Trophoblast cell (in vitro differentiated cells and primary cell): ENCODE measurements at regions not wholly inside any gene's neighbourhood (a gene's known extent, or its start where the extent isn't known, plus 50 kb on each side); places are given as distances from the start of the nearest gene placed in this dataset.
"Not testable (repeated sequence)": the region's sequence is repeated elsewhere in the genome, so short reads cannot be mapped to it uniquely, and the experiment has no call there.

ENCODE experiments used
- DNase-seq, 2 donors: peaks; one replicate each; pipeline ENCODE4 v3.0.0-alpha.2; 2016
- H2AFZ ChIP-seq: 2 replicates; pipeline ENCODE4 v1.6.1; 2013; ENCODE audit warnings: low read length, moderate library complexity, mild to moderate bottlenecking; ENCODE audit not compliant: insufficient read depth, poor library complexity
- H2AK5ac ChIP-seq: 2 replicates; pipeline ENCODE4 v1.6.1; 2013; ENCODE audit warnings: mild to moderate bottlenecking, low read length
- H2BK120ac ChIP-seq: 2 replicates; pipeline ENCODE4 v1.6.1; 2013; ENCODE audit warnings: low read length, mild to moderate bottlenecking, moderate library complexity; ENCODE audit not compliant: insufficient read depth, poor library complexity
- H2BK12ac ChIP-seq: 2 replicates; pipeline ENCODE4 v1.6.1; 2013; ENCODE audit warnings: mild to moderate bottlenecking, low read length, moderate library complexity
- H2BK5ac ChIP-seq: 2 replicates; pipeline ENCODE4 v1.6.1; 2013; ENCODE audit warnings: low read length, low read depth, moderate library complexity, mild to moderate bottlenecking; ENCODE audit not compliant: poor library complexity
- H3K14ac ChIP-seq: 2 replicates; pipeline ENCODE4 v1.6.1; 2013; ENCODE audit warnings: mild to moderate bottlenecking, low read length
- H3K18ac ChIP-seq: 2 replicates; pipeline ENCODE4 v1.6.1; 2013; ENCODE audit warnings: mild to moderate bottlenecking, low read length
- H3K23ac ChIP-seq: 2 replicates; pipeline ENCODE4 v1.6.1; 2013; ENCODE audit warnings: low read length
- H3K27ac ChIP-seq: 2 replicates; pipeline ENCODE4 v1.5.1; 2013; ENCODE audit warnings: low read depth, mild to moderate bottlenecking, inconsistent platforms, low read length, moderate library complexity
- H3K27me3 ChIP-seq: 2 replicates; pipeline ENCODE4 v1.6.1; 2013; ENCODE audit warnings: inconsistent platforms, mild to moderate bottlenecking, low read length, moderate library complexity; ENCODE audit not compliant: insufficient read depth
- H3K36me3 ChIP-seq, 2 experiments: 1 replicate in 1 of 2; 2 replicates in 1 of 2; pipeline ENCODE4 v1.6.1; 2013; ENCODE audit warnings: low read length in 2 of 2, mild to moderate bottlenecking in 2 of 2, moderate library complexity in 1 of 2; ENCODE audit not compliant: insufficient read depth in 2 of 2, control insufficient read depth in 1 of 2
- H3K4ac ChIP-seq: 2 replicates; pipeline ENCODE4 v1.6.1; 2013; ENCODE audit warnings: low read depth, mild to moderate bottlenecking, low read length, moderate library complexity
- H3K4me1 ChIP-seq, 2 experiments: 1 replicate in 1 of 2; 2 replicates in 1 of 2; pipeline ENCODE4 v1.6.1; 2013; ENCODE audit warnings: low read length in 2 of 2, mild to moderate bottlenecking in 2 of 2, moderate library complexity in 1 of 2; ENCODE audit not compliant: insufficient read depth in 2 of 2, control insufficient read depth in 1 of 2
- H3K4me2 ChIP-seq: 2 replicates; pipeline ENCODE4 v1.6.1; 2013; ENCODE audit warnings: inconsistent platforms, mild to moderate bottlenecking, low read length, moderate library complexity
- H3K4me3 ChIP-seq: 2 replicates; pipeline ENCODE4 v1.5.1; 2013; ENCODE audit warnings: mild to moderate bottlenecking, low read depth, low read length, inconsistent platforms
- H3K79me1 ChIP-seq: one replicate; pipeline ENCODE4 v1.6.1; 2013; ENCODE audit warnings: low read length
- H3K79me2 ChIP-seq: 2 replicates; pipeline ENCODE4 v1.6.1; 2013; ENCODE audit warnings: low read length, mild to moderate bottlenecking; ENCODE audit not compliant: control insufficient read depth, insufficient read depth, poor library complexity
- H3K9ac ChIP-seq: 2 replicates; pipeline ENCODE4 v1.6.1; 2013; ENCODE audit warnings: mild to moderate bottlenecking, low read length
- H3K9me3 ChIP-seq: 2 replicates; pipeline ENCODE4 v1.6.1; 2013; ENCODE audit warnings: low read depth, mild to moderate bottlenecking, control low read depth, inconsistent platforms, low read length; ENCODE audit not compliant: insufficient read depth
- H4K12ac ChIP-seq: 2 replicates; pipeline ENCODE4 v1.6.1; 2013; ENCODE audit warnings: low read depth, mild to moderate bottlenecking, low read length, moderate library complexity
- H4K8ac ChIP-seq: 2 replicates; pipeline ENCODE4 v1.6.1; 2013; ENCODE audit warnings: low read depth, mild to moderate bottlenecking, low read length, moderate library complexity
- H4K91ac ChIP-seq: one replicate; pipeline ENCODE4 v1.6.1; 2013; ENCODE audit warnings: low read depth, mild to moderate bottlenecking, low read length, moderate library complexity
- WGBS: extraction: QIAGEN DNeasy Blood & Tissue Kit; methylation state at CpG from one replicate; pipeline ENCODE4 v1.1.7; 2013; ENCODE audit warnings: missing lambda C conversion rate; ENCODE audit not compliant: insufficient read length, insufficient coverage; ENCODE audit errors: extremely low coverage; 5-methylcytosine and 5-hydroxymethylcytosine counted together

DNA sequence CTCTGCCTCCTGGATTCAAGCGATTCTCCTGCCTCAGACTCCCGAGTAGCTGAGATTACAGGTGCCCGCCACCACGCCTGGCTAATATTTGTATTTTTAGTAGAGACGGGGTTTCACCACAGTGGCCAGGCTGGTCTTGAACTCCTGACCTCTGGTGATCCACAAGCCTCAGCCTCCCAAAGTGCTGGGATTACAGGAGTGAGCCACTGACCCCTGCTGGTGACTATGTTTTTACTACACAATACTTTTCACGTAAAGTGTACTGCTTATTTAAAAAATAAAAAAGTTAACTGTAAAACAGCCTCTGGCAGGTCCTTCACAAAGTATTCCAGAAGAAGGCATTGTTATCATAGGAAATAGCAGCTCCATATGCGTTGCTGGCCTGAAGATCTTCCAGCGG lies 345.2 kb upstream of the POU5F2 start:
- not testable (repeated sequence) for H2AK5ac ChIP-seq

GRCh38 chr5:94086194-94086593 lies 344.8 kb upstream of the POU5F2 start:
- H3K23ac ChIP-seq, result no peak overlapping the region
- H3K27ac ChIP-seq, result no peak overlapping the region

More for the DNA sequence above, 345.2 kb upstream of the POU5F2 start:
- H4K91ac ChIP-seq, H3K79me2 ChIP-seq, H3K4me1 ChIP-seq, H4K12ac ChIP-seq, H3K23ac ChIP-seq, H3K79me1 ChIP-seq, H3K4ac ChIP-seq, H3K4me3 ChIP-seq, H2BK120ac ChIP-seq, H2BK12ac ChIP-seq, H3K36me3 ChIP-seq, H3K27ac ChIP-seq, H2BK5ac ChIP-seq, H3K9ac ChIP-seq, H2AFZ ChIP-seq, H4K8ac ChIP-seq, H3K27me3 ChIP-seq, H3K14ac ChIP-seq, H3K9me3 ChIP-seq, H3K4me2 ChIP-seq, H3K18ac ChIP-seq: not testable (repeated sequence)
- DNase-seq, result peak; percentile 29 to 58
- WGBS, result no CpG with 5 or more reads among the region's 8 CpGs

GRCh38 chr5:94082405-94082804 lies 341.0 kb upstream of the POU5F2 start:
- no peak for DNase-seq
- no peak overlapping the region for H4K12ac ChIP-seq
- no peak overlapping the region for H3K14ac ChIP-seq
- no peak overlapping the region for H2BK5ac ChIP-seq
- H4K91ac ChIP-seq, result no peak overlapping the region
- H2AK5ac ChIP-seq, result no peak overlapping the region
- H3K9me3 ChIP-seq, result no peaks in the 10 kb centered on the region
- no peak overlapping the region for H2BK12ac ChIP-seq
- H3K79me1 ChIP-seq, result no peaks in the 10 kb centered on the region
- H3K79me2 ChIP-seq, result no peaks in the 10 kb centered on the region
- H3K18ac ChIP-seq, result no peak overlapping the region
- H3K4me1 ChIP-seq, result no peaks in the 10 kb centered on the region
- H3K27ac ChIP-seq, result no peak overlapping the region
- H2AFZ ChIP-seq, result no peak overlapping the region
- H3K27me3 ChIP-seq, result no peaks in the 10 kb centered on the region
- H3K9ac ChIP-seq, result no peak overlapping the region
- H2BK120ac ChIP-seq, result no peak overlapping the region
- no peaks in the 10 kb centered on the region for H3K36me3 ChIP-seq
- no peak overlapping the region for H4K8ac ChIP-seq
- H3K4ac ChIP-seq, result no peak overlapping the region
- H3K23ac ChIP-seq, result no peak overlapping the region
- no peak overlapping the region for H3K4me2 ChIP-seq
- H3K4me3 ChIP-seq, result no peak overlapping the region

More at GRCh38 chr5:94086194-94086593, 344.8 kb upstream of the POU5F2 start:
- Histone ChIP-seq H2AK5ac (no peak overlapping the region), H4K12ac (no peak overlapping the region), H2BK120ac (no peak overlapping the region), H2BK12ac (no peak overlapping the region), H3K14ac (no peak overlapping the region), H3K27me3 (no peaks in the 10 kb centered on the region), H3K79me2 (no peaks in the 10 kb centered on the region), H3K4ac (no peak overlapping the region), H3K4me1 (no peaks in the 10 kb centered on the region), H4K8ac (no peak overlapping the region), H3K9me3 (no peaks in the 10 kb centered on the region), H2BK5ac (no peak overlapping the region), H3K4me2 (no peak overlapping the region), H3K36me3 (no peaks in the 10 kb centered on the region), H2AFZ (no peak overlapping the region), H3K18ac (no peak overlapping the region), H3K4me3 (no peak overlapping the region), H3K9ac (no peak overlapping the region), H4K91ac (no peak overlapping the region), H3K79me1 (no peaks in the 10 kb centered on the region)
- DNase-seq, result peak; percentile 31 to 86
- WGBS, result no CpG with 5 or more reads among the region's 2 CpGs

DNA sequence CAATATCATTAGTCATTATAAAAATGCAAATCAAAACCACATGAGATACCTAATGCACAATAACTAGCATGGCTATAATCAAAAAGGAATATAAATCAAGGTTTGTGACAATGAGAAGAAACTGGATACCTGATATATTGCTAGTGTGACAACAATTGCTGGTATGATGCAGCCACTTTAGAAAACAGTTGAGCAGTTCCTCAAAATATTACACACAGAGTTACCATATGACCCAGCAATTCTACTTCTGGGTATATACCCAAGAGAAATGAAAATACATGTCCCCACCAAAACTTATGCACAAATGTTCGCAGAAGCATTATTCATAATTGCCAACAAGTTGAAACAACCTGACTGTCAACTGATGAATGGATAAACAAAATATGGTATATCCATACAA lies 339.7 kb upstream of the POU5F2 start:
- Histone ChIP-seq H3K27me3 (no peaks in the 10 kb centered on the region), H3K79me1 (no peaks in the 10 kb centered on the region), H2BK5ac (no peak overlapping the region), H4K8ac (no peak overlapping the region), H2AK5ac (no peak overlapping the region), H3K27ac (no peak overlapping the region), H3K4me3 (no peak overlapping the region), H3K36me3 (no peaks in the 10 kb centered on the region), H4K12ac (no peak overlapping the region), H3K4me2 (no peak overlapping the region), H3K18ac (no peak overlapping the region), H3K9ac (no peak overlapping the region), H3K4me1 (no peaks in the 10 kb centered on the region), H3K79me2 (no peaks in the 10 kb centered on the region), H4K91ac (no peak overlapping the region), H2AFZ (no peak overlapping the region), H2BK12ac (no peak overlapping the region), H3K23ac (no peak overlapping the region), H3K14ac (no peak overlapping the region), H2BK120ac (no peak overlapping the region), H3K4ac (no peak overlapping the region), H3K9me3 (no peaks in the 10 kb centered on the region)
- DNase-seq, result no peak
- no CpG with 5 or more reads among the region's 1 CpG for WGBS
